SK-N-SH (cell line): ENCODE measurements at regions not wholly inside any gene's neighbourhood (a gene's known extent, or its start where the extent isn't known, plus 50 kb on each side); places are given as distances from the start of the nearest gene placed in this dataset.

Source experiments
- CTCF ChIA-PET: fragments of 300-600, 350-600 bp; formaldehyde crosslinking; extraction: SDS; loops from one replicate; lab custom pipeline; 2021; lab: Yijun Ruan, JAX
- POLR2A ChIA-PET: fragments of 350-600 bp; sonication (Branson Sonifier 250); formaldehyde crosslinking; extraction: SDS; loops from one replicate; lab custom pipeline; 2020; ENCODE audit warnings: antibody characterized with exemption, inconsistent platforms; lab: Yijun Ruan, JAX
- DNase-seq: peaks from one replicate; pipeline ENCODE4 v3.0.0; 2012
- H2AFZ ChIP-seq: fragments of 200-600 bp; sonication (generic); 2 replicates; pipeline ENCODE4 v1.8.1; 2016; ENCODE audit warnings: antibody characterized with exemption, mild to moderate bottlenecking, low read depth
- H3F3A ChIP-seq: fragments of 200-600 bp; sonication (generic); replicated peaks from 2 replicates; pipeline ENCODE3; 2016; ENCODE audit warnings: antibody characterized with exemption, mild to moderate bottlenecking; ENCODE audit not compliant: insufficient read depth
- H3K27ac ChIP-seq, 2 experiments: fragments of 200-500 bp in 1 of 2; fragments of 200-600 bp in 1 of 2; sonication (Bioruptor generic) in 1 of 2; sonication (generic), shearing (Covaris generic) in 1 of 2; 2 replicates each; pipeline versions ENCODE4 v1.5.1 to v1.6.1; 2014 to 2016; ENCODE audit warnings: low read depth in 2 of 2, inconsistent platforms in 1 of 2, low read length in 1 of 2, mild to moderate bottlenecking in 1 of 2, mixed read lengths in 1 of 2
- H3K27me3 ChIP-seq: fragments of 200-600 bp; sonication (generic), shearing (Covaris generic); 2 replicates; pipeline ENCODE4 v1.6.1; 2016; ENCODE audit warnings: mixed run types; ENCODE audit not compliant: insufficient read depth
- H3K36me3 ChIP-seq, 2 experiments: fragments of 200-500 bp in 1 of 2; fragments of 200-600 bp in 1 of 2; sonication (Bioruptor generic) in 1 of 2; sonication (generic) in 1 of 2; replicated peaks in 1 of 2; 2 replicates each; pipeline versions ENCODE3 to v1.5.1; 2014 to 2016; ENCODE audit warnings: low read length in 1 of 2, mild to moderate bottlenecking in 1 of 2; ENCODE audit not compliant: insufficient read depth in 2 of 2, control insufficient read depth in 1 of 2
- H3K4me1 ChIP-seq, 2 experiments: fragments of 200-500 bp in 1 of 2; fragments of 200-600 bp in 1 of 2; sonication (Bioruptor generic) in 1 of 2; sonication (generic), shearing (Covaris generic) in 1 of 2; 2 replicates each; pipeline versions ENCODE4 v1.5.1 to v1.6.1; 2014 to 2016; ENCODE audit warnings: low read depth in 1 of 2, low read length in 1 of 2, mixed run types in 1 of 2; ENCODE audit not compliant: insufficient read depth in 2 of 2, control insufficient read depth in 1 of 2
- H3K4me2 ChIP-seq: fragments of 200-600 bp; sonication (generic), shearing (Covaris generic); 2 replicates; pipeline ENCODE4 v1.6.1; 2017; ENCODE audit warnings: mixed run types
- H3K4me3 ChIP-seq, 2 experiments: fragments of 200-500 bp in 1 of 2; fragments of 200-600 bp in 1 of 2; sonication (Bioruptor generic) in 1 of 2; sonication (generic), shearing (Covaris generic) in 1 of 2; 2 replicates each; pipeline versions ENCODE4 v1.5.1 to v1.8.1; 2014 to 2016; ENCODE audit warnings: low read depth in 2 of 2, inconsistent platforms in 1 of 2, low read length in 1 of 2, mild to moderate bottlenecking in 1 of 2, mixed read lengths in 1 of 2, moderate library complexity in 1 of 2
- H3K79me2 ChIP-seq: fragments of 200-600 bp; sonication (generic); 2 replicates; pipeline ENCODE4 v1.8.1; 2017; ENCODE audit warnings: mild to moderate bottlenecking; ENCODE audit not compliant: insufficient read depth
- H3K9ac ChIP-seq: fragments of 200-600 bp; sonication (generic); 2 replicates; pipeline ENCODE4 v1.6.1; 2017; ENCODE audit warnings: mixed run types
- H3K9me2 ChIP-seq: fragments of 200-600 bp; sonication (generic); 2 replicates; pipeline ENCODE4 v1.6.1; 2017; ENCODE audit warnings: mixed run types
- H3K9me3 ChIP-seq: fragments of 200-600 bp; sonication (generic); 2 replicates; pipeline ENCODE4 v1.6.1; 2017; ENCODE audit warnings: mixed run types, mild to moderate bottlenecking, moderate library complexity
- H4K20me1 ChIP-seq: fragments of 200-600 bp; sonication (generic); 2 replicates; pipeline ENCODE4 v1.6.1; 2017; ENCODE audit warnings: mild to moderate bottlenecking, mixed run types; ENCODE audit not compliant: insufficient read depth
- CHD2 ChIP-seq: fragments of 150-350 bp; IDR thresholded peaks from 2 replicates; pipeline ENCODE4 v1.6.1; 2018; ENCODE audit warnings: low read length; ENCODE audit not compliant: partially characterized antibody
- ELF1 ChIP-seq: IDR thresholded peaks from 2 replicates; pipeline ENCODE4 v1.4.0; 2012
- FOSL2 ChIP-seq: IDR thresholded peaks from 2 replicates; pipeline ENCODE4 v1.4.0; 2012; ENCODE audit warnings: low read depth, mild to moderate bottlenecking, moderate library complexity, borderline replicate concordance
- FOXJ3 ChIP-seq: sonication (generic); formaldehyde crosslinking; IDR thresholded peaks from 2 replicates; pipeline ENCODE4 v1.5.1; 2020; ENCODE audit warnings: mild to moderate bottlenecking, missing genetic modification reagents
- GABPA ChIP-seq: IDR thresholded peaks from 2 replicates; pipeline ENCODE4 v1.4.0; 2012; ENCODE audit warnings: low read depth, mild to moderate bottlenecking
- GATA2 ChIP-seq: sonication (generic); formaldehyde crosslinking; IDR thresholded peaks from 2 replicates; pipeline ENCODE4 v1.5.0; 2020; ENCODE audit warnings: mild to moderate bottlenecking, missing genetic modification reagents
- JUND ChIP-seq: IDR thresholded peaks from 2 replicates; pipeline ENCODE4 v1.4.0; 2012
- MAX ChIP-seq: IDR thresholded peaks from 2 replicates; pipeline ENCODE4 v1.4.0; 2012; ENCODE audit warnings: low read depth
- NRF1 ChIP-seq: IDR thresholded peaks from 2 replicates; pipeline ENCODE4 v1.6.1; 2012; ENCODE audit warnings: low read depth, mild to moderate bottlenecking, low read length
- POLR2AphosphoS5 ChIP-seq: IDR thresholded peaks from 2 replicates; pipeline ENCODE4 v1.6.1; 2012; ENCODE audit warnings: low read depth, low read length
- RCOR1 ChIP-seq: fragments of 150-350 bp; IDR thresholded peaks from 2 replicates; pipeline ENCODE4 v1.6.1; 2017; ENCODE audit warnings: antibody characterized with exemption, low read length
- RFX5 ChIP-seq: IDR thresholded peaks from 2 replicates; pipeline ENCODE4 v1.6.1; 2012; ENCODE audit warnings: mild to moderate bottlenecking, improper control_type of control experiment, low read length
- RXRA ChIP-seq: IDR thresholded peaks from 2 replicates; pipeline ENCODE4 v1.4.0; 2012; ENCODE audit warnings: low read depth, mild to moderate bottlenecking, borderline replicate concordance
- SMC3 ChIP-seq: IDR thresholded peaks from 2 replicates; pipeline ENCODE4 v1.6.1; 2012; ENCODE audit warnings: low read depth, low read length, improper control_type of control experiment
- TAF1 ChIP-seq: IDR thresholded peaks from 2 replicates; pipeline ENCODE4 v1.6.1; 2012; ENCODE audit warnings: low read depth, mild to moderate bottlenecking, low read length, moderate library complexity, borderline replicate concordance
- TEAD4 ChIP-seq: IDR thresholded peaks from 2 replicates; pipeline ENCODE4 v1.4.0; 2012; ENCODE audit warnings: mild to moderate bottlenecking, borderline replicate concordance; ENCODE audit not compliant: insufficient read depth
- WGBS: methylation state at CpG from one replicate; pipeline ENCODE4 v1.1.6; 2017; ENCODE audit warnings: low lambda C conversion rate; 5-methylcytosine and 5-hydroxymethylcytosine counted together
- TF ChIP-seq, protein P1 (sequence below): fragments of 150-350 bp; IDR thresholded peaks from 2 replicates; pipeline ENCODE4 v1.6.1; 2017; ENCODE audit warnings: antibody characterized with exemption, low read length, low read depth, borderline replicate concordance
- TF ChIP-seq, protein P2 (sequence below): IDR thresholded peaks from 2 replicates; pipeline ENCODE4; 2012
- TF ChIP-seq, protein P3 (sequence below): IDR thresholded peaks from 2 replicates; pipeline ENCODE4 v1.4.0; 2012; ENCODE audit warnings: low read depth, borderline replicate concordance

GRCh38 chr1:242802973-242803372 is 278.5 kb upstream of the PLD5 start:
- ChIA-PET POLR2A (no interaction called here), CTCF (no interaction called here)
- H3K9me2 ChIP-seq, result no peaks in the 10 kb centered on the region
- no peak overlapping the region for H2AFZ ChIP-seq
- peaks cover 3% of the 10 kb centered on the region for H3F3A ChIP-seq
- H3K79me2 ChIP-seq, result no peaks in the 10 kb centered on the region
- no peak overlapping the region for H3K4me2 ChIP-seq
- H3K4me1 ChIP-seq, result no peaks in the 10 kb centered on the region; a peak in 1 of 4 replicates
- H3K9me3 ChIP-seq, result no peaks in the 10 kb centered on the region
- H3K27ac ChIP-seq, result no peak overlapping the region
- no peaks in the 10 kb centered on the region for H4K20me1 ChIP-seq
- H3K27me3 ChIP-seq, result no peaks in the 10 kb centered on the region
- TF ChIP-seq RXRA (no peak), RCOR1 (no peak), SMC3 (no peak), TEAD4 (no peak), ELF1 (no peak), FOSL2 (no peak), MAX (no peak), NRF1 (no peak), POLR2AphosphoS5 (no peak), CHD2 (no peak), GABPA (no peak), FOXJ3 (CRISPR knock-in tag) (no peak), GATA2 (CRISPR knock-in tag) (no peak), TAF1 (no peak), RFX5 (no peak), JUND (no peak)
- TF ChIP-seq, protein P1, sequence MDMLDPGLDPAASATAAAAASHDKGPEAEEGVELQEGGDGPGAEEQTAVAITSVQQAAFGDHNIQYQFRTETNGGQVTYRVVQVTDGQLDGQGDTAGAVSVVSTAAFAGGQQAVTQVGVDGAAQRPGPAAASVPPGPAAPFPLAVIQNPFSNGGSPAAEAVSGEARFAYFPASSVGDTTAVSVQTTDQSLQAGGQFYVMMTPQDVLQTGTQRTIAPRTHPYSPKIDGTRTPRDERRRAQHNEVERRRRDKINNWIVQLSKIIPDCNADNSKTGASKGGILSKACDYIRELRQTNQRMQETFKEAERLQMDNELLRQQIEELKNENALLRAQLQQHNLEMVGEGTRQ, result no peak
- TF ChIP-seq, protein P2, sequence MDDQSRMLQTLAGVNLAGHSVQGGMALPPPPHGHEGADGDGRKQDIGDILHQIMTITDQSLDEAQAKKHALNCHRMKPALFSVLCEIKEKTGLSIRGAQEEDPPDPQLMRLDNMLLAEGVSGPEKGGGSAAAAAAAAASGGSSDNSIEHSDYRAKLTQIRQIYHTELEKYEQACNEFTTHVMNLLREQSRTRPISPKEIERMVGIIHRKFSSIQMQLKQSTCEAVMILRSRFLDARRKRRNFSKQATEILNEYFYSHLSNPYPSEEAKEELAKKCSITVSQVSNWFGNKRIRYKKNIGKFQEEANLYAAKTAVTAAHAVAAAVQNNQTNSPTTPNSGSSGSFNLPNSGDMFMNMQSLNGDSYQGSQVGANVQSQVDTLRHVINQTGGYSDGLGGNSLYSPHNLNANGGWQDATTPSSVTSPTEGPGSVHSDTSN, result no peak
- TF ChIP-seq, protein P3, sequence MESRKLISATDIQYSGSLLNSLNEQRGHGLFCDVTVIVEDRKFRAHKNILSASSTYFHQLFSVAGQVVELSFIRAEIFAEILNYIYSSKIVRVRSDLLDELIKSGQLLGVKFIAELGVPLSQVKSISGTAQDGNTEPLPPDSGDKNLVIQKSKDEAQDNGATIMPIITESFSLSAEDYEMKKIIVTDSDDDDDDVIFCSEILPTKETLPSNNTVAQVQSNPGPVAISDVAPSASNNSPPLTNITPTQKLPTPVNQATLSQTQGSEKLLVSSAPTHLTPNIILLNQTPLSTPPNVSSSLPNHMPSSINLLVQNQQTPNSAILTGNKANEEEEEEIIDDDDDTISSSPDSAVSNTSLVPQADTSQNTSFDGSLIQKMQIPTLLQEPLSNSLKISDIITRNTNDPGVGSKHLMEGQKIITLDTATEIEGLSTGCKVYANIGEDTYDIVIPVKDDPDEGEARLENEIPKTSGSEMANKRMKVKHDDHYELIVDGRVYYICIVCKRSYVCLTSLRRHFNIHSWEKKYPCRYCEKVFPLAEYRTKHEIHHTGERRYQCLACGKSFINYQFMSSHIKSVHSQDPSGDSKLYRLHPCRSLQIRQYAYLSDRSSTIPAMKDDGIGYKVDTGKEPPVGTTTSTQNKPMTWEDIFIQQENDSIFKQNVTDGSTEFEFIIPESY, result no peak
- TF ChIP-seq, all 33 proteins: peak for 0
- H3K36me3 ChIP-seq, result no peaks in the 10 kb centered on the region
- no peak overlapping the region for H3K4me3 ChIP-seq
- 45% methylated on average over 5 of the region's 5 CpGs for WGBS
- no peak overlapping the region for H3K9ac ChIP-seq
- DNase-seq, result no peak
